GM18873 (cell line): ENCODE measurements at regions not wholly inside any gene's neighbourhood (a gene's known extent, or its start where the extent isn't known, plus 50 kb on each side); places are given as distances from the start of the nearest gene placed in this dataset.

ENCODE experiments used
- ATAC-seq: cut with Tn5 transposase; IDR thresholded peaks from one replicate; pipeline ENCODE4 v1.9.1; 2021; ENCODE audit warnings: mild to moderate bottlenecking, moderate library complexity, moderate number of reproducible peaks; ENCODE audit not compliant: unreplicated experiment, low FRiP score

DNA sequence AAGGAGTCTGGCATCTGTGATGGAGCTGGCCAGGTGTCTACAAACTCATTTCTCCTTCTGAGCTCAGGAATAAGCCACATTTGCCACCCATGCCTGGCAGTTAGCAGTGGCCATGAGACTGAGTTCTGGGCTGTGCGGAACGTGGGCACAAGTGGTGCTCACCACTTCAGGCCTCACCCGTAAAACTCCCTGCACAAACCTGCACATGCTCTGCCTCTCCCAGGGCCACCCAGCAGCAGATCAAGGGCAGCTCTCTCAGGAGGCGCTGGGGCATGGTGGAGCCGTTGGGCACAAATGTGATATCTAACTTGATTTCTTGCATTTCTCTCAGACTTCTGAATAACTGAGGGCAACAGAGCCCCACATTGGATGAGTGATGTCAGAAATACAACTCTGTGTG is 269.5 kb downstream of the HIVEP2 start:
- no peak for ATAC-seq

DNA sequence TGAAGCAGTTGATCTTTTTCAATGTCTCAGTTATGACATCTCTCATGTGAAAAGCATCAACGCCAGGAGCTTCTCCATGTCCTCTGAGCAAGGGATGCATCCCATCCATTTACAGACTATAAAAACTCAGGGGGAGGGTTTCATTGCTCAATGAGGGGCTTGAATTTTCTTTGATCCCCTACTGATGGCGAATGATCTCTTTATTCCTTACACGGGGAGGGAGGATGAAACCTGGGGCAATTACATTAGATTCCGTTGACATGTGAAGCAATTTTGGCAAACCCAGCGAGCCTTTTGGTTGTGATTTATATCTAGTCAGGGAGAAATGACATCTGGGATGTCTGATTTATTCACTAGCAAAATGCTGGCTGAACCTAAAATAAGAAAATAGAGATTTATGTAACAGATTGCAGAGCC is 268.9 kb downstream of the HIVEP2 start:
- ATAC-seq: no peak

DNA sequence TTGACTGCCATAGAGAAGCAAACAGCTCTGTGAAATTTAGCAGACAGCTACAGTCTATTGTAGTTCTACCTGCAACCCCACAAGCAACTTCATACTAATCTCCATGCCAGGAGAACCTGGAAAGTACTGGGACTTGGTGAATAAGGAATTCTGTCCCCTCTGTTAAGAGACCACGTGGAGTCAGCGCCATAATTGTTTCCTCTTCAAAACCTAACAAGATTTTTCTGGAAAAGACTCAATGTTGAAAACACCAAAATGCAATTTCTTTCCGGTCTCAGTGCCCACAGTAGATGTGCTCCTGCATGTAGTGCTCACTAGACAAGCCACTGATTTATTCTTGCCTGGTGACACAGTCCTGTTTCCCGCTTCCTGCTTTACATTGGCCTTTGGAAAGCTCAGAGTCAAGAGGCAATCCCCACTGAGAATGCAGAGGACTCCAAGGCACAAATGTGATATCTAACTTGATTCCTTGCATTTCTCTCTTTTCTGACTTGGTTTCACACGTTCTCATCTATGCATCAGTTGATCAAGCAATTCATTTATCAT is 268.3 kb downstream of the HIVEP2 start:
- ATAC-seq: no peak

DNA sequence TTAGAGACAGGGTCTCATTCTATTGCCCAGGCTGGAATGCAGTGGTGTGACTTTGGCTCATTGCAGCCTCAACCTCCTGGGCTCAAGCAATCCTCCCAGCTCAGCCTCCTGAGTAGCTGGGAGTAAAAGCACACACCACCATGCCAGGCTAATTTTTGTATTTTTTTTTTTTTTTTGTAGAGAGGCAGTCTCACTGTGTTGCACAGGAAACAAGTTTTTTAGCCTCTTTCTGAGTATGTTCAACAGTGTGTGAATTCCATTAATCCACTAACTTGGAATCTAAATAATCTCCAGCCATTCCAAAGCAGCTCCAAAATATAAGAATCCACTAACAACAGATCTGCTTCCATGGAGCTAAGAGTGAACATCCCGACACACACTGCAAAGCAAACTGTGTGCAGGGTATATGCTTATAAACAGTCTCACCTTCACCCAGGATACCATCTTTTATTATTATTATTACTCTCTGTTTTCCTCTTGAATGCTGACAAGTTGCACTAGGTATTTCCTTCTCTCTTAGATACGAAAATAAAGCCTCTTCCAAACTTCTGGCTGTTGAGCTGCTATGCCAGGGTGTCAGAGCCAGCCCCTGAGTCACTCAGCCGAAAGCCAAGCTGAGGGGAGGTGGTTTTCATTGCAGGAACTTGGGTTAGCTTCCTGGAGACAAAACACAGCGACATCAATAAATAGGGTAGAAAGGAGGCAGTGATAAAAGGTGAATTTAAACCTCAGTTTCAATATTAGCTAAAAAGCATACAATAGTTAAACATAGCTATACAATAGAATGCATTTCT is 264.9 kb downstream of the HIVEP2 start:
- ATAC-seq: no peak

DNA sequence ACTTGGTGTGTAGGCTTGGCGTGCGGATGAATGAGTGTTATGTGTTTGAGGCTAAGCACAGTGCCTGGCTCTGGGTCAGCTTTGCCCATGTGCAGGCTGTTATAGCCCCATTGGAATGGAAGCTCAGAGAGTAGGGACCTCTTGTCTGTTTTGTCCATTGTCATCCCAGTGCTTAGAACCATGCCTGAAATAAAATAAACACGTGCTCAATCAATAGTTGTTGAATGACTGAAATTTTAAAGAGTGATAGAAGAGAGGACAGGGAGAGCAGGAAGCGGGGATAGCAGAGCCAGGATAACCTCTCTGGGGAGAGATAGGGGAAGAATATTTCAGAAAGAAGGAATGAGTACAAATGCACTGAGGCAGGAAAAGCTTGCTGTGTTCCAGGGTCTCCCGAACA is 263.9 kb downstream of the HIVEP2 start:
- ATAC-seq: no peak

DNA sequence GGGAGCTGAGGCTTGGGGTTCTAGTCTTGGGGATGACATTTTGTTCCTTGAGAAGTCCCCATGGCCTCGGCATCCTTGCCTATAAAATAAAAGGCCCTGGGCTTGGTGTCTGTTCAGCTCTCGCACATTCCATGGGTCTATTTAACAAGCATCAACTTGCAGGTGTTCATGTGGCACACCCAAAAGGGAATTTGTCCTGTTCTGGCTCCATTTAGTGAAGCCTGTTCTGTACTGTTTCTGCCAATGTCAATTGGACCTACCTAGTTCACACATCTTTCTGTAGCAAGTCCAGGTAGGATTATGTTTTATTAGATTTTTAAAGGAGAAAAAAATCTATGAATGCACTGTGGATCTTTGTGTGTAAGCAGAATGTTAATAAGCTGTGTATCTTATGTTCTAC is 262.0 kb downstream of the HIVEP2 start:
- no peak for ATAC-seq

DNA sequence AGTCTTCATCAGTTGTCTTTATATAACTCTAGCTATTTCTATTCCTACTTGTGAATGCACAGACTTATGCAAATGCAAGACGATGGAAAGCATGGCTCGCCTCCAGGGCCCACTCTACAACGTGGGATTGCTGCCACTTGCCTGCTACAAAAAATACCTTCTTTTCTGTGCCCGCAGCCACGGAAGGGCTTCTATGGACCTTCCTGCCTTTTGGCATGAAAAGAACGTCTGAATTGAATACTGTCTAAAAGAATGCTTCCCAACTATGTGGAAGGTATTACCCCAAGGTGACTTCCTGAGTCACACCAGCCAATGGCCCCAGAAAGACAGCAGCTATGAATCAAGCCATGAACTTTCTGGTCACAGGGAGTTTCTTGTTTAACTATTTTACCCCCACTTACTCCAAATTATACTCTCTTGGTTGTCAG is 261.2 kb downstream of the HIVEP2 start:
- ATAC-seq: no peak

DNA sequence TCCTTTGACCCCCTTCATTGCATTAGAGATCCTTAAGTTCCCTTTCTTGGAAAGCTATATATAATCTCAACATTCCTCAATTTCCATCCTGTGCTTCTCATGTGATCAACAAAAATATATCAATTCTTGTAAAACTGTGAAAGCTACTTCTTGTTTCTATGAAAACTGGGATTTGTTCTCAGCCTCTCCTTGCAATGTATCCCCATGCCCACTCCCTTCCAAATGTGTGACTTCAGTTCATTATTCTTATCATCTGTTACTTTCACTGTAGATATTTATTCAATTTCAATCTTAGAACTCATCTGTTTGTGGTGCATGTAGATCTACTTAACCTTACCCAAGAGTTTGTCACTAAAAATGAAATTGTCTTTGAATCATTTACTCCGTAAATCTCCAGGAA is 260.6 kb downstream of the HIVEP2 start:
- no peak for ATAC-seq

DNA sequence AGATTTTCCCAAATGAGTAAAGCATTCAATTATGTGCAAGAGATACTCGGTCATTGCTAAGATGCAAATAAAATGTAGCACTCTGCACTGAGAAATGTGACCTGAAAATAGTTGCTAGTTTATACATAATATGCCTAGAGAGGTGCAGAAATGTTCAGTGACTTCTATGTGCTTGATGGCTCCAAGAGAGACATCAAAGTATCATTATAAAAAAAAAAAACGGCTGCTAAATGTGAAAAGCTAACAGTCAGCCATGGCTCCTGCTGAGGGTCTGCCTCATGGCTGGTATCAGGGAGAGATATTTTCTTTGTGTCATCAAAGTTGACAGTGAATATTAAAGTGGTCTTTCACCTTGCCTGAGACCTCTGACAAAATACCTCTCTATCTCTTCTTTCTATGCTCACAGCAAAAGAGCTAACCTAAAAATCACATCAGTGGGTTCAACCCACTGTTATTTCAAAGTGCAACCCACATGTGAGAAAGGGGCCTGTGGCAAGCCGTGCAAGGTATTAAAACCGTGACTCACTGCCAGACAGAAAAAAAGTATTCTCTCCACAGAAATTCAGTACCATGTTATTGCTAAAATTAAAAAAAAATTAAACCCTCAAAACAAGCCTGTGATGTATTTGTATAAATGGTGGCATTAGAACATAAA is 259.0 kb downstream of the HIVEP2 start:
- no peak for ATAC-seq

DNA sequence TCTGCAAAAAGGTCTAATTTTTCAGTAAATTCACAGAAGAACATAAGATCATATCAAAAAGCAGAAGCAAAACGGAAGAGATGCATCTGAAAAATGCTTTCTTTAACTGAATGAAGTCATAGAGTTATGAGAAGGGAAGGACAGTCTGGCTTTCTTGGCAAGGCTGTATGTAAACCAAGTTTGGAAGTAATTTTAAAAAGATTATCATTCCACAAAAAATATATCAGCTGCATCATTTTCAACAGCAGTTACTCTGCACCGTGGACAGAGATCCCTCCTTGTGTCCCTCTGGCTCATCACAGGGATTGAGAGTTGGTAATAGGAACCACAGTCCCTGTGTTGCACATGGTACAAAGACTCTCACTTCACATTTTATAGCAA is 258.5 kb downstream of the HIVEP2 start:
- ATAC-seq: no peak

DNA sequence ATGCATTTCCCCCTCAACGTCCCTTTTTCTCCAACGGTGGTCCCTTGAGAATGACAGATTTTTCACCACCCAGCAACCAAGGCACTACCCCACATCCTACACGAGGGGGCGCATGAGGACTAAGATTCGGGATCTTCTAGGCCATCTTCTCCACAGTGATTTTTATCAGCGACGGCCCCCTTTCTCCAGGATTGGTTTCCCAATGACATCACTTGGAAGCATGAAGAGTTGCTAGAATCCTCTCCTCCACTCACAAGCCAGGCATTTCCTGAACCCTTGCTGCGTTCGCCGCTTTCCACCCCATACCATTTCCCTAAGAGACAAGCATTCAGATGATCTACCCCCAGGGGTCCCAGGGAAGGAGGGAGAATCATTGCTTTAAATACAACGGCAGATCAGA is 252.0 kb downstream of the HIVEP2 start:
- ATAC-seq: no peak

DNA sequence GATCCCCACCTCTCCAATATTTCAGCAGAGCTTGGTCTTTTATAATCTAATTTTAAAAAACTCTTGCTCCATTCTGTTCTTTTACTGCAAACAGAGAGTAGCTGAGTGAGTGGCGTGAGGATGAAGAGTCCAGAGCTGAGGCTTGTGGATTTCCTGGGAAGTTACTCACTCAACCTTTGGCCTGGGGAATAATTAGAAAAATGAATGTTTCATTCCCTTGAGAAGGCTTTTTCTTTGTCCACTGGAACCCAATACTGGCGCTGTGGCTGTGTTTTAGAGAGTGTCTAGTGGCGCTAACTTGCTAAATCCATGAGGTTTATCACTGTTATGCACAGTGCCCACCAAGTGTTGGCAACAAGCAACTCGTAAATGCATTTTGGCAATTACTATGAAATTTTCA is 251.5 kb downstream of the HIVEP2 start:
- ATAC-seq: no peak

DNA sequence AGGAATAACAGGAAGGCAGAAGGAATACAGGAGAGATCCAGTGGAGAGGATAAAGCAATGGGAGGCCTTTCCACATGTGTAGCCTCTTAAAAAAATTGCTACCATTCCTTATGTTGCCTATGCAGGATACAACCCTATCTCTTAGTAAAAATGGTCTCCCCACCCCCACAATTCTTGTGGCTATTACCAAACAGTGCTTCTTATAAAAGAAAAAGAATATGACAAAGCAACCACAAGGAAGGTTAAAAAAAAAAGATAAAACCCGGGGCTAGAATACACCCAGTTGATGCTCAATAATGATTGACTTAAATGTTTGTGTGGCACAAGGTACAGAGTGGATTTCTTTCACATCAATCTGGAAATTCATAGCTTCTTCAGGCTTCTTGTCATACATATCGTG is 250.9 kb downstream of the HIVEP2 start:
- ATAC-seq: no peak

DNA sequence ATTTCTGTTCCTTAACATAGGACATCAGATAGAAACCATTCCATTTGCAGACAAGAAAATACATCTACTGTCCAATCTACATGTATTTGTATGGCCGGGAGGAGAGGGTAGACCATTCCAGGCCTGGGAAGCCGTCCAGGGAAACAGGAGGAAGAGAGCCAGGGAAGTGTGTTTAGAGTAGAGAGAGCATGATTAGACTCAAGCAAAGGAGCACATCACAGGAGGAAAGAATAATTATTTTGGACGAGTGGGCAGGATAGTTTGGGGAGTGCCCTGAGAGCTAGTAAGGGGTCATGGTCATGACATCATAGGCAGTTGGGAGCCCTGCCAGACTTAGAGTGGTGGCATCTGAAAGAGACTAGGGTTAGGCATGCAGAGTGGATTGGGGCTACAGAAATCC is 250.0 kb downstream of the HIVEP2 start:
- ATAC-seq: no peak

DNA sequence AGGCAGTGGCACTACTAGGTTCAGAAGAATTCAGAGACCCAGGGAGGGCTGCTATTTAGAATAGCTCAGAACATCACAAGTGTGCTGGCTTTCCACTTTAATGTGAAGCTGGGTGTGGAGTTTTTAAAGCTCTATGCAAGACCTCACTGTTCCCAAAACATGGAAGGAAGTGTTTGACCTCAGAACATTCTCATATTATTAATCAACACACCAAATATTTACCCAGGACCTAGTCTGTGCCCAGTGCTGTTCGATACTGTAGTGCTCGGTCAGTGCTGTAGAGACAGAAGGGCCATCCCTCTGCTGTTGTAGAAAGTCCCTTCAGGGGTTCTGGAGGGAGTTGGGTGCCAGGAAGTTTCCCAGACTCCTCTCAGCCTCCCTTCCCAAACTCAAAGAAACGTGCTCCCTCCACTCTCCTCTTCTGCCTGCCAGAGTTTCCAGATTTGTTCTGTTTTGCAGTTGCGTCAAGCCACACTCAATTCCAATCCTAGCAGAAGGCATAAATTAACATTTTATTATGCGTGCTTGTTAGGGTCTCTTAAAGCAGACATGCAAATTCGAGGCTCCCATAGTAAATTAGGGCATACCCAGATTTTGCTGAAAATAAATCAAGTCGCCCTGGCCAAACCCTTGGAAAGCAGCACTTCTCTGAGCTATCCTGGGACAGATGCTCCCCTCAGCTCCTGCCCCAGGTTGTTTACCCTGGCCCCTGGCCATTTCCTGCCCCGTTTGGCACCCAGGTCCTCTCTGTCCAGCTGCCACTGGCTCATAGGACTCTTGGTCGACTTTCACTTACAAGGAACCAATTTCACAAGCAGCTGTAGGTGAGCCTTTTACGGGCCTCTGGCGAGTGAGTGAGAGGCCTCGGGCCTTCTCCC is 248.6 kb downstream of the HIVEP2 start:
- no peak for ATAC-seq

DNA sequence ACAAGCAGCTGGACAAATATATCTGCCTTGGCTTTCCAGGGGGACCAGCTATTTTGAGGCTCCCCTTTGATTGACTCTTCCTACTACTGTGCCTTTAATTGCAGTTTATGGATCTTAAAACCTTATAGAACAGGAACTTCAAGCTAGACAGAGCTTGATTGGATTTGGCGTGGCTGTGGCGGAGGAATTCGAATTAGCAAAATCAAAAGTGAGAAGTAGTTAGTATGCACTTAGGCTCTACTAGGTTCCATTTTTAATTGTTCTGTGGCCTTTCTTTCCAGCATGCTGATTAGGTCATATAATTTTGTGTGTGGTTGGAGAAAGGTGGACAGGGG is 248.0 kb downstream of the HIVEP2 start:
- no peak for ATAC-seq

DNA sequence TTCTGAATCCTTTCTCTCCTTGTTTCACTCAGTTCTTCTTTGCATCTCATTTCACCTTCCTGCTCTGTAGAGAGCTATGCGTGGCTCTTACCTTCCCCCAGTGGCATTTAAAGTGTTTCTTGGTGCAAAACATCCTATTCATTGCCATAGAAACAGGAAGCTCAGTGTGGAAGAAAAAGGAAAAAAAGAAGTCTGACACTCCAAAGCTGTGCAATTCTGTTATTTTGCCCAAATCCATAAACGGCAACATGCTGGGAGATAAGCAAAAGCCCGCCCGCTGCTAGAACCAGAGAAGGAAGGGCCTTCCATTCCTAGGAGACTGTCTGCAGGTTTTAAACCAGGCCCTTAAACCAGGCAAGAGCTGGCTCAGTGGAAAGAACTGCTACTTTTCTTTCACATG is 247.1 kb downstream of the HIVEP2 start:
- ATAC-seq: no peak

DNA sequence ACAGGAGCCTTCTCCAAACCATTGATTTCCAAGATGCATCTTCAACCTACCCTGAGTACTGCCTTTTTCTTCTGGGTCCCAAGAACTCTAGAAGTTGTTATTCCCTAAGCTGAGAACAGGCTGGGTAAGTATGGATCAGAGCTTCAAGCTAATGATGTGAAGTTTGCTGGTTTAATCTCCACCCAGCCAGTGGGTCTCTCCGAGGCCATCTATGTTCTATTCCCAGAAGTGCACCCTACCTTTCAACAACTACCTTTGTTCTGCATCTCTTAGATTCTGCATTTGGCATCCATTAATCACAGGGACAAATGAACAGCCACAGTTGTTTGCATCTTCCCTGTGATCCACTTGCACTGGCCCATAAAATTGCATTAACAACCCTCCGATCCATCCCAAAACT is 246.2 kb downstream of the HIVEP2 start:
- ATAC-seq: no peak

DNA sequence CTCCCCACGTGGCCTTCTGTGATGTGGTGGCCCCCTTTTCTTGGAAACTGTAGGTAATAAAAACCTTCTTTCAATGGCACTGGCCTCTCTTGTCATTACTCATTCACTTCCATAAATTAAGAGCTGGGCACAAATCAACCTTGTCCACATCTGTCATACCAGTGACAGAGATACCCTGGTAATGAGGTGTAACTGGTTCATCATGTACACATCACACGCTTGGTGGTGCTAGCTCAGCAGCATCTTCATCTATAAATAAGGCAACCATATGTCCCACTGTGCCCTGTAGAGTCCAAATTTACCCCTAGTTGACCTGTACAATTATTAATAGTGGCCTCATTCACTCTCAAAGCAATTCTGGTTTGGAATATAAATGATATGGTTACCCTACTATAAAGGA is 245.6 kb downstream of the HIVEP2 start:
- no peak for ATAC-seq

DNA sequence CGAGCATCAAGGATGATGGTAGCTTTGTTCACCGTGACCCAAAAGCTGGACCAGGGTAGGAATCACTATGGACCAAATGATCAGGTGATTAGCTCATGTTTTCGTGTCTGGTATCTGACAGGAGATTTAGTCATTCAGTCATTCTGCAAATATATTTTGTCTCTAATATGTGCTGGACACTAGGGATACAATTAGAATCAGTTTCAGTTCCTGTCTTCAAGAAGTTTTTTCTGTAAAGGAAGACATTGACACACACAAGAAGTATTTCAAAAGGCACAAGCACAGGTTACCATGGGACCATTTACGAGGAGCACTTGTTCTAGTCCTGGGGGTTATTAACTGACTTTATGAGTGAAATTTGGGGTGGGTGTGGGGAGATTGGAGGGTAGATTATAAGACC is 244.9 kb downstream of the HIVEP2 start:
- ATAC-seq: no peak

DNA sequence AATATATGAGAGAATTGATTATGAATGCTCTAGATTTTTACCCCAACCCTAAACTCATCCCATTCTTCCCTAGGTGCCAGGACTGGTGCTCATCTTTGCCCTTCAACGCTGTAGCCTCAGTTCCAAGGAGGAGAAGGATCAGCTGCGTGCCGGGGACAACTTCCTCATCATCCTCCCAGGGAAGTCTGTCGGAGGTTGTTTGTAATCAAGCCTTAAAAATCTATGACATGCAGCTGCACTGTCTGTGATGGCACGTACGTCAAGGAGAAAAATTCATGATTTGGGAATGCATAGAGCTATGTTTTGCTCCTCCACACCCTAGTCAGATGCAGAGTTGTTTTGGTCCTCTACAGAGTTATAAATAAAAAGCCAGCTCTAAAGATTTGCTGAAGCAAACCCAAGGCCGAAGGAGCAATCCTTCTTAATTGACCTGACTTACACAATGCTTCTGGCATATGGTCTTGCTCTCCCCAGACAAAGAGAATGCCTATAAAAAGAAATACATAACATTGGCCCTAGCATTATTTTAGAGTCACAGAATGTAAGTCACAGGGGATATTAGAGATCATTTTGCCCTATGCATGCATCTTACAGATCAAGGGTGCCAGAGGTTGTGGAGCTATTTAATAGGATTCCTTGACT is 244.2 kb downstream of the HIVEP2 start:
- ATAC-seq: no peak
